Testis (tissue), 2 donors: ENCODE measurements at regions not wholly inside any gene's neighbourhood (a gene's known extent, or its start where the extent isn't known, plus 50 kb on each side); places are given as distances from the start of the nearest gene placed in this dataset.

ENCODE experiments used
- POLR2A ChIP-seq: fragments of 450-650 bp; IDR thresholded peaks from one replicate; pipeline ENCODE4 v1.6.1; 2017; ENCODE audit warnings: antibody characterized with exemption, mild to moderate bottlenecking, moderate library complexity
- TF ChIP-seq, protein P1 (sequence below), 3 experiments: fragments of 450-650 bp in 2 of 3; fragments of 200-600 bp in 1 of 3; sonication (generic) in 1 of 3; IDR thresholded peaks; one replicate each; pipeline ENCODE4 v1.5.1; 2016 to 2019; ENCODE audit warnings: antibody characterized with exemption in 3 of 3, mild to moderate bottlenecking in 2 of 3, moderate library complexity in 1 of 3

DNA sequence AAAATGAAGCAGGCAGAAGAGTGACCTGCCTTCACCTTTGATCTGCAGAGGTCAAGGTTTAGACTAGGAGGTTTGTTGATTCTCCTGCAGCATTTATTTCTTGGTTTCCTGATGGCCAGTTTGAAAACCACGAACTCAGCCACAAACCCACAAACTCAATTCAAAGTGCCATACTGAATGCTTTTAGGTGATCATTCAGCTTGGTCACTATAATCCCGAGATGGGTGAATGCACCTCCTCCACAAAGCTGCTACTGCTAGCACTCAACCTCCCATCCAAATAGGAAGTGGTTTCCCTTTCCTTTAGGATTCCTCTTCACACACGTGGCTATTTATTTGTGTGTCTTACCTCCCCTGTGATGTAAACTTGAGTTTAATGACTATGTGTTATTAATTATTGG lies 225.2 kb downstream of the MID1 start:
- TF ChIP-seq, protein P1, sequence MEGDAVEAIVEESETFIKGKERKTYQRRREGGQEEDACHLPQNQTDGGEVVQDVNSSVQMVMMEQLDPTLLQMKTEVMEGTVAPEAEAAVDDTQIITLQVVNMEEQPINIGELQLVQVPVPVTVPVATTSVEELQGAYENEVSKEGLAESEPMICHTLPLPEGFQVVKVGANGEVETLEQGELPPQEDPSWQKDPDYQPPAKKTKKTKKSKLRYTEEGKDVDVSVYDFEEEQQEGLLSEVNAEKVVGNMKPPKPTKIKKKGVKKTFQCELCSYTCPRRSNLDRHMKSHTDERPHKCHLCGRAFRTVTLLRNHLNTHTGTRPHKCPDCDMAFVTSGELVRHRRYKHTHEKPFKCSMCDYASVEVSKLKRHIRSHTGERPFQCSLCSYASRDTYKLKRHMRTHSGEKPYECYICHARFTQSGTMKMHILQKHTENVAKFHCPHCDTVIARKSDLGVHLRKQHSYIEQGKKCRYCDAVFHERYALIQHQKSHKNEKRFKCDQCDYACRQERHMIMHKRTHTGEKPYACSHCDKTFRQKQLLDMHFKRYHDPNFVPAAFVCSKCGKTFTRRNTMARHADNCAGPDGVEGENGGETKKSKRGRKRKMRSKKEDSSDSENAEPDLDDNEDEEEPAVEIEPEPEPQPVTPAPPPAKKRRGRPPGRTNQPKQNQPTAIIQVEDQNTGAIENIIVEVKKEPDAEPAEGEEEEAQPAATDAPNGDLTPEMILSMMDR (IDR thresholded peaks at IDR 0.05) = no peak
- TF ChIP-seq POLR2A = no peak
